Right kidney (tissue), 1 donor: ENCODE measurements at regions not wholly inside any gene's neighbourhood (a gene's known extent, or its start where the extent isn't known, plus 50 kb on each side); places are given as distances from the start of the nearest gene placed in this dataset.
A peak's percentile ranks its signal among the peaks of the same experiment; 100 is the strongest.
"Not testable (repeated sequence)": the region's sequence is repeated elsewhere in the genome, so short reads cannot be mapped to it uniquely, and the experiment has no call there.

Experiments
- DNase-seq: peaks from one replicate; pipeline ENCODE4 v3.0.0-alpha.2; 2016

GRCh38 chr6:121932076-121932991 is 467.1 kb upstream of the HSF2 start:
- peak; percentile 56 for DNase-seq

GRCh38 chr6:121934451-121934850 is 465.0 kb upstream of the HSF2 start:
- DNase-seq = no peak

- DNase-seq = no peak
Observed at GRCh38 chr6:121940728-121941127, 458.7 kb upstream of the HSF2 start.

- no peak for DNase-seq
Observed at GRCh38 chr6:121944354-121944753, 455.1 kb upstream of the HSF2 start.

GRCh38 chr6:121951123-121951522 is 448.3 kb upstream of the HSF2 start:
- no peak for DNase-seq

GRCh38 chr6:121951918-121952379 is 447.5 kb upstream of the HSF2 start:
- DNase-seq = no peak

- not testable (repeated sequence) for DNase-seq
Observed at GRCh38 chr6:121955401-121955800, 444.1 kb upstream of the HSF2 start.

- DNase-seq = no peak
Observed at GRCh38 chr6:121956782-121957181, 442.7 kb upstream of the HSF2 start.

GRCh38 chr6:121959501-121959900 is 440.0 kb upstream of the HSF2 start:
- no peak for DNase-seq

- DNase-seq = no peak
Observed at GRCh38 chr6:121961619-121962125, 437.8 kb upstream of the HSF2 start.

- no peak for DNase-seq
Observed at GRCh38 chr6:121963826-121964225, 435.6 kb upstream of the HSF2 start.

GRCh38 chr6:121965739-121966138 is 433.7 kb upstream of the HSF2 start:
- DNase-seq = no peak

- no peak for DNase-seq
Observed at GRCh38 chr6:121967631-121968030, 431.8 kb upstream of the HSF2 start.

- DNase-seq = no peak
Observed at GRCh38 chr6:121971931-121972335, 427.5 kb upstream of the HSF2 start.

- no peak for DNase-seq
Observed at GRCh38 chr6:121984956-121985355, 414.5 kb upstream of the HSF2 start.

- no peak for DNase-seq
Observed at GRCh38 chr6:121993362-121993761, 406.1 kb upstream of the HSF2 start.

GRCh38 chr6:121994919-121995318 is 404.5 kb upstream of the HSF2 start:
- no peak for DNase-seq

GRCh38 chr6:121998631-121999030 is 400.8 kb upstream of the HSF2 start:
- no peak for DNase-seq

GRCh38 chr6:121999456-122000065 is 399.9 kb upstream of the HSF2 start:
- no peak for DNase-seq

- no peak for DNase-seq
Observed at GRCh38 chr6:122005661-122006060, 393.8 kb upstream of the HSF2 start.

GRCh38 chr6:122007339-122007738 is 392.1 kb upstream of the HSF2 start:
- no peak for DNase-seq

- no peak for DNase-seq
Observed at GRCh38 chr6:122008101-122008999, 391.1 kb upstream of the HSF2 start.

GRCh38 chr6:122009000-122009350 is 390.5 kb upstream of the HSF2 start:
- no peak for DNase-seq
